GM19468 (cell line): ENCODE measurements at regions not wholly inside any gene's neighbourhood (a gene's known extent, or its start where the extent isn't known, plus 50 kb on each side); places are given as distances from the start of the nearest gene placed in this dataset.
"Not testable (repeated sequence)": the region's sequence is repeated elsewhere in the genome, so short reads cannot be mapped to it uniquely, and the experiment has no call there.

Source experiments
- ATAC-seq: cut with Tn5 transposase; IDR thresholded peaks from one replicate; pipeline ENCODE4 v1.9.1; 2021; ENCODE audit warnings: mild to moderate bottlenecking, moderate library complexity, moderate number of reproducible peaks; ENCODE audit not compliant: unreplicated experiment; ENCODE audit errors: extremely low read depth

DNA sequence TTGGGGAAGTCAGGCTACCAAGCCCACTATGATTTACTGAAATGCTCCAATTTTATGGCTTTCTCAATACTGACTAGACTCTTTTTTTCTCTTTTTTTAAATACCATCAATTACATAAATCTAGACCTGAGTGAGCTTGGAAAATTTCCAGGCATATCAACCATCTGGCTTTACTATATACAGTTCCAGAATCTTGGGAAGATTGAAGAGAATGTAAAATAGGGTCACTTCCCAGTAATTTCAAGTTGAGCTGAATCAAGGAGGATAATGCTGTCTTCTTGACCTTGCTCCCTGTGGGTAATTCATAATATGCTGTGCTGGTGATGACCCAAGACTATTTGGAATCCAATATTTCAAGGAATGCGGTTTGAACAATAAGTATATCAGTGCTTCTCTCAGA is 108.1 kb downstream of the MAP3K21 start:
- ATAC-seq, result no peak

DNA sequence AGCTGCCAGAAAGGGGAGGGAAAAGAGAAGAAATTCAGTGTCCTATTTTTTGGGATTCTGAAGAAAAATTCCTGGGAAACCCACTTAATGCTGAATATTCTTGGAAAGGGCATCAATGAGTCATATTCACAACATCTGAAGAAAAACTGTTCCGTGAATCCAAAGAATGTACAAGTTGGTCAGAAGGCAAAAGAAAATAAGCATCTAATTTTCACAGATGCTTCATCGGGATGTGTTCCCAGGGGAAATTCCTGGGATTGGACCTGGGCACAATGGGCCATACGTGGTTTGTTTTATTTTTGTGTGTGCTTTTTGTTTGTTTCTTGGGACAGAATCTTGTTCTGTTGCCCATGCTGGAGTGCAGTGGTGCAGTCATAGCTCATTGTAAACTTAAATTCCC is 112.2 kb downstream of the MAP3K21 start:
- ATAC-seq, result no peak

DNA sequence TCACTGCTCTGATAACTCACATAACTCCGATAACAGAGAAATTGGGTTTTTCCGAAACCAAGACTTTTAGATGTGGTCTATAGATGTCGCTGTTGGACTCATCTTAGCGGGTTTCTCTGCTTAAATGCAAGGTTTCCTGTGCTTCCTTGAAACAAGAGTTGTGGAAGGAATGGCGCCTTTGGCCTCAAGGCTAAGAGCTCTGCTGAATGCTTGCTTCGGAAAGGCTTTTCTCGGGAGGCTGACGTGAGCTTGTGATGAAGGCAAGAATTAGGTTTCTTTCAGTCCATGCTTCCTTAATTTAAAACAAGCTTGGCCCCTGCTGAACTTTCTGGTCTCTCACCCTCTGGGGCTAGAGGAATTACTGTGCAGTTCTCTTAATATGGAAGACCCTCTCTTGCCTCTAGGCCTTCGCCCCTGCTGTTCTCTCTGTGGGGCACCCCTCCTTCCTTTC is 113.5 kb downstream of the MAP3K21 start:
- no peak for ATAC-seq

DNA sequence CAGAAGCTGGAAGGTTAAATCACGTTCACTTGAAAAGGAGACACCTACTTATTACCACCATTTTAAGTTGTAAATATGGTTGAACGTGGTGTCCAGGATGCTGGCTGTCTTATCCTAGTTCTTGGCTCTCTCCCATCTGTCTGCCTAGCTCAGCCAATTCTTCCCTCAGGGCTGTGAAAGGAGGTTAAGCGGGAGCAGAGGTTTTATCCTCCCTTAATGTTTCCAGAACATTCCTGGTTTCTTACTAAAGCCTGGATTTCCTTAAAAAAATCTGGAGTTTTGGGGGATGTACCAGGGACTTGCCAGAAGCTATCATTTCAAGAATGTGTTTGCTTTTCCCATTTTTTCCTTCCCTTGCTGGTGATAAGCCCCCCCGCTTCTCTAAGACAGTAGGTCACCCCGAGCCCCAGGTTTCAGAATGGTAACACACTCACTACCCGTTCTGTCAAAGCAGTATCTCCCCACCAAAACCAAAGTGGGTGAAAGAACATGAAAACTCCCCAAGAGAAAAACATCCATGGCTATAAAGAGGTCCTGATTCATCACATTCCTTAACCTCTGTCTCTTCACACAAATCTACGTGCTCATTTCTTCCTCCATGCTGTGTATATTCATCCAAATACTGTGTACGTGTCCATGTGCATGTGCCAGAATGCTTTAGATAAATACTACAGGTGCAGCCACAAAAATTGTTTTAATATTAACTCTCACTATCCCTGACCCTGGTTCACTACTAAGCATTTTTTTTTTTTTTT is 114.7 kb downstream of the MAP3K21 start:
- no peak for ATAC-seq

DNA sequence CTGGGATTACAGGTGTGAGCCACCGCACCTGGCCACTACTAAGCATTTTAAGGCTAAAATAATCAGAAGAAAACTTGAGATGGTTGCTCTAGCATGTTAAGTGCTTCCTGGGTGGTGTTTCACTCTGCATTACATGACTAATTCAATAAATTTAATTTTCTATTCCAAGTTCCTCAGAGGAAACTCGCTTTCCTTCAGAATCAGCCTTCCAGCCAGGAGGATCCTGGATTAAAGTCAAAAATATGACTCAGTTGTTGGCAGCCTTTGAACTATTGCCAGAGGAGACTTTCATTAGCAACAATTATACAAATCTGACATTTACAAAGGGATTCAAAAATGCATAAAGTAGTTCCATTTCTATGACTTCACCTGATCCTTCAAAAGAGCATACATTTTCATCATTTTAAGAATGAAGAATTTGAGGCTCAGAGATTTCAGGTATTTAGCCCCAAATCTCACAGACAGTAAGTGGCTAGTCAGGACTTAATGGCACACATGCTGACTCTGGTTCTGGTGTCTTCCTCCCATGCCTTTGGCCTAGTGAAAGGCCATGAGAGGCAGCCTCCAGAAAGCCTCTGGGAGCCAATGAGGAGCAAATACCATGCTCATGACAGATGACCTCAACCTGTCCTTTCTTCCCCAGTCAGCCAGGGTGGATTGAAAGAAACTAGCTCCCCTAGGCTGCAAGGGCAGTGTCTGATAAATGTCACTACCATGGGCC is 115.7 kb downstream of the MAP3K21 start:
- no peak for ATAC-seq

DNA sequence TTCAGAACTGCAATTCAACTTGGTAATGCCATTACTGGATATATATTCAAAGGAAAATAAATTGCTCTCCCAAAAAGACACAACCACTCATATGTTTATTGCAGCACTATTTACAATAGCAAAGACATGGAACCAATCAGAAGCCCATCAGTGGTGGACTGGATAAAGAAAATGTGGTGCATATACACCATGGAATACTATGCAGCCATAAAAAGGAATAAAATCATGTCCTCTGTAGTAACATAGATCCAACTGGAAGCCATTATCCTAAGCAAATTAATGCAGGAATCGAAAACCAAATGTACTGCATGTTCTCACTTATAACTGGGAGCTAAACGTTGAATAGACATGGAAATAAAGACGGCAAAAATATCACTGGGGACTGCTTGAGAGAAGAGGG is 117.0 kb downstream of the MAP3K21 start:
- ATAC-seq, result no peak

DNA sequence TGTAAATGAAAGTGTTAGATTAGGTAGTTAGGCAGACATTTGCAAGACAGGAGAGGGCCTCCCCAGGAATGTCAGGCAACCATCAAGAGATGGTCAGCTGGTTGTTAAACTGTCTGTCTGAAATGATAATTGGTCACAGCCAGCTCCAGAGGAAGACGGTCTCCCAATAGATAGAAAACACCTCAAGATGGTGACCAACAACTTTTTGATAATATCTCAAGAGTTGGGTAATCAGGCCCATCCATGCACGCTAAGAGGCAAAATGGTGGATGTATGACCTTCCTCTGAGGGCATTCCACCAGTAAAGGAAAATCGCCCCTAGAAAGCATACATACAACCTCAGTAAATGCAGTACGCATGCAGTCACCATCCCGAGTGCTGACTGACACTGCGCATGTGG is 118.2 kb downstream of the MAP3K21 start:
- no peak for ATAC-seq

DNA sequence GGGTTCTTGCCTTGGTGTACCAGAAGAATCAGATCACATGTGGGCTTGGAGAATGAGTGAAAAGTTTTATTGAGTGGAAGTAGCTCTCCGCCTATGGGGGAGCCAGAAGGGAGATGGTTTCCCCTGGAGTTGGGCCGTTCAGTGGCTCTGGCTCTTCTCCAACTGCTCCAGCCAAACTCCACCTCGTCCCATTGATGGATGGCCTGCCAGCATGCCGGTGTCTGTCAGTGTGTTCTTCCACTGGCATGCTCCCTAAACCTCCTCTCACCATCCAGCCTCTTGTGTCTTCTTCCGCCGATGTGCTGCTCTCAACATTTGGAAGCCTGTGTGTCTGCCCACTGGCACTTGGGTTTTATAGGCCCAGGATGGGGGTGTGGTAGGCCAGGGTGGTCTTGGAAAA is 119.4 kb downstream of the MAP3K21 start:
- no peak for ATAC-seq

DNA sequence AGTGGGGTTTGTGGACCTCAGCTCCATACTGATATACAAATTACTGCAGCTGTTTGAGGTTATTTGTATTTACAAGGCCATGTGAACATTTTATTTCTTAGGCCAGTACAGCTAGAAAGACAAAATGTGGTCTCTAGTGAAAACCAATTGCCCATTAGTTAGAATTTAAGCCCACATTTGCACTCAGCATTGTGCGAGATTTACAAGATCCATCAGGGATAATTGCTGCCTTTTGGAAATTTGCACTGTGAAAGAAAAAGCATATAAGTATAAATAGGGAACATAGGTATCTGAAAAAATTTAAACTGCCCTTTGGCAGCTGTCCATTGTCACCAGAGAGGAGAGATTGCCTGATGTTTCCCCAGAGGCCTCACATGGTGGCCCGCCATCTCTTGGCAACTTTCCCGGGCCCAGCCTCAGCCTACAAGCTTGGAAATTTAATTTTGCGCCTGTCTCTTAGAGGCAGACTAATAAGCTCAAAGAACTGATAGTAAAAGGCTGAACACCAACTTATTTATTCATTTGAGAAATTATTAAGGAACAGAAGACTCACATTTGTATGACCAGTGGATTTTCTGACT is 120.7 kb downstream of the MAP3K21 start:
- ATAC-seq, result no peak

DNA sequence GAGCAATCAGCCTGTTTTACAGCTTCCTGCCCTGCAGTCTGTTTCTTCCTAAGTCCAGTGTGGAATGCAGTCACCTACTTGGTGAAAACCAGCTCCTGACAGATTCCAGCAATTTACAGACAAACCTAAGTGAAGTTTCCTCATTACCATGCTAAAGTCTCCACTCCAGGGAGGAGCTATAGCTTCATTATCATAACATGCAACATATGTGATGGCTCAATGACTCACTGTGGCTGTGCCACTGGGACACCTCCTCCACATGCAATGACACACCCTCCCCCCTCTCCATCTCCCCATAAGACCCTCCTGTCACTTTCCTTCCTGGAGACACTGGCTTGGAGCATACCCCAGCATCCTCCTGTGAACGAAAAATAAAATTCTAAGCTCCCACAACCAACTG is 125.2 kb downstream of the MAP3K21 start:
- no peak for ATAC-seq

DNA sequence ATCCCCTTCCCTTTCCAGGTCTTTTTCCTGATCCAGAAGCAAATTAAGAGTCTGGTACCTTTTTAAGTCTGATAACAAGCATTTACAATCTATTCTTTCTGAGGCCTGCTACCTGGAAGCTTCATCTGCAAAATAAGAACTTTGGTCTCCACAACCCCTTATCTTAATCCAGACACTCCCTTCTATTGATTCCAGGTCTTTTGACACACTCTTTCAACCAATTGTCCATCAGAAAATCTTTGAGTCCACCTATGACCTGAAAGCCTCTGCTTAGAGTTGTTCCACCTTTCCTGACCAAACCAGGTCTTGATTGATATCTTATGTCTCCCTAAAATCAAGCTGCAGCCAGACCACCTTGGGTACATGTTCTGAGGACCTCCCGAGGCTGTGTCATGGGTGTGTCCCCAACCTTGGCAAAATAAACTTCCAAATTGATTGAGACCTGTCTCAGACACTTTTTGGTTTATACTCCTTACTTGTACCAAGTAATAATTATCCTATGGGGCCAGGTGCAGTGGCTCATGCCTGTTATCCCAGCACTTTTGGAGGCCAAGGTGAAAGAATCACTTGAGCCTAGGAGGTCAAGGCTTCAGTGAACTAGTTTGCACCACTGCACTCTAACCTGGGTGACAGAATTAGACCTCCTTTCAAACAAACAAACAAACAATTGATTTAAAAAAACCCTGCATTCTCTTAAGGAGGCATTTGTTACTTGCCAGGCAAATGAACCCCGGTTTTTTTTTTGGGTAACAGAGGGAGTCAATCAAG is 126.1 kb downstream of the MAP3K21 start:
- ATAC-seq, result no peak

DNA sequence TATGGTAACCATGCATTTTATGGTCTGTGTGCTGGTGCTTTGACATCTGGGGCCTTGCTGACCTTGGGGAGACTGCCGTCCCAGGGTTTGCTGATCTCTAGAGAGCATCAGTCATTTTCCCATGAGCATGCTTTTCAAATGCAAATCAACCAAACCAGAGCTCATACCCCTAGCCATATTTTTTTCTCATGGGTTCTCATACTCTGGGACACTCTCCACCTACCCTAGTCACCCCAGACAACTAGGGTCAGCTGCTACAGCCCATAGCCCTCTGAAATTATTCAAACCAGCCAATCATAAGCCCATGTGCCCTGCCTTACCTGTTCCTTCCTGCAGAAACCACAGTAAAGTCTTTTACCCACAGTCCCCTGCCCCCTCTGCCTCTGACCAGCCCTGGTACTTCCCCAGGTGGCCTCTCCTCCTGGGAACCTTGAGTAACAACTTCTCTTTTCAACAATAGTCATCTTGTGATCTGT is 132.0 kb downstream of the MAP3K21 start:
- ATAC-seq, result peak; percentile 39

DNA sequence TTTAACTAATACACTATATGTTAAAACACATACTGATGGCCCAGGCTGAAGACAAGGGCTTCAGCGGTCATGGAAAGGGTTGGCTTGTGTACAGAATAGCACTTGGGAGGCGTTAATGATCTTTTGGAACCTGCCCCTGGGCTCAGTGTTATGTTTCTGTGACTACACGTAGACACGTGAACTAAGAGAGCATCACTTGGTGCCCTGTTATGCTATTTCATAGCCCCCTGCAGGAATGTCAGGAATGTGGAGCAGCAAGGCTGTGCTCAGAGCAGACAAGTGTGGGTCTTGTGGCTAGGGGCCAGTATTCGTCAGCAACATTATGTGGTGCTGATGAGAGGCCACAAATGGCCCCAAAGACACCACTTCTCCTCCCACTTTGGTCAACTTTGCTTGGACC is 132.4 kb downstream of the MAP3K21 start:
- ATAC-seq, result no peak

DNA sequence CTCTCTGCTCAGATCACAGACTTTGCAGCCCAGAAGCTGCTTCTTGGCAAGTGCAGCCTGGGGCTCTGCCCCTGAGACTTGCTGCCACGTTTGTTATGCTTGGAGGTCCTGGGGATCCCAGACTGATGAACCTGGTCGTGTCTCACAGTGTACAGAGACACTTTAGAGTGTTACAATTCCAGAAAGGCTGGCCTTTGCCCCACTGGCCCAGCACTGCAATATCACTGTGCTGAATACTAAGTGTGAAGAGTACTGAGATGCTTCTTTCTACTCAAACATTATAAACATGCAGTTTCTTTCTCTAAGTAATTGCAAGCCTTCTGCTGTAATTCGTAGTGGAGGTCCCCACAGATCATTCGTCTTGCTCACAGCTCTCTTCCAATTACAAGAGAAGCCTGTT is 133.2 kb downstream of the MAP3K21 start:
- ATAC-seq, result no peak

DNA sequence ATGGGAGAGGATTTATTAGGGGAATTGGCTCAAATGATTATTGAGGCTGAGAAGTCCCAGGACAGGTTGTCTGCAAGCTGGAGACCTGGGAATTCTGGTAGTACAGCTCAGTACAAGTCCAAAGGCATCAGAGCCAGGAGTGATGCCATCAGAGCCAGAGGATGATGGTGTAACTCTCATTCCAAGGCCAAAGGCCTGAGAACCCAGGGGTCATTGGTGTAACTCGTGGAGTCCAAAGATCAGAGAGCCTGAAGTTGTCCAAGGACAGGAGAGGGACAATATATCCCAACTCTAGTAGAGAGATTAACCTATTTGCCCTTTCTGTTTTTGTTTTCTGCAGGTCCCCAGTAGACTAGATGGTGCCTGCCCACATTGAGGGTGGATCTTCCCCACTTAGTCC is 134.3 kb downstream of the MAP3K21 start:
- ATAC-seq, result no peak

DNA sequence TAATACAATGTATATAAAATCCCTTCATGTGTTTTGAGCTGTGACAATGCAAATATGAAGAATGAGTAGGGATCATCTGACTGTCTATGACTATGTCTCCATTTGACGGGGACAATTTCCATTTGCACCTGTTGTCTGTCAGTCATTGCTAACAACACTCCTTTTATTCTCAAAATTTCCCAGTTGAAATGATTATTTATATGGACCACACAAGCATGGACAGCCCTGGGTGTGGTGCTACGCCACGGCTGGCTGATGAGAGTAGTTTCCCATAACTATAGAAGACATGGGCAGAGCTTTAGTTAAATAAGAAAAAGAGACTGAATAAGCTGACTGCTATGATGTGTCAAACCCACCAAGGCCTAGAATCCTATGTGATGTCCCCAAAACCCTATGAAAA is 135.8 kb downstream of the MAP3K21 start:
- no peak for ATAC-seq

DNA sequence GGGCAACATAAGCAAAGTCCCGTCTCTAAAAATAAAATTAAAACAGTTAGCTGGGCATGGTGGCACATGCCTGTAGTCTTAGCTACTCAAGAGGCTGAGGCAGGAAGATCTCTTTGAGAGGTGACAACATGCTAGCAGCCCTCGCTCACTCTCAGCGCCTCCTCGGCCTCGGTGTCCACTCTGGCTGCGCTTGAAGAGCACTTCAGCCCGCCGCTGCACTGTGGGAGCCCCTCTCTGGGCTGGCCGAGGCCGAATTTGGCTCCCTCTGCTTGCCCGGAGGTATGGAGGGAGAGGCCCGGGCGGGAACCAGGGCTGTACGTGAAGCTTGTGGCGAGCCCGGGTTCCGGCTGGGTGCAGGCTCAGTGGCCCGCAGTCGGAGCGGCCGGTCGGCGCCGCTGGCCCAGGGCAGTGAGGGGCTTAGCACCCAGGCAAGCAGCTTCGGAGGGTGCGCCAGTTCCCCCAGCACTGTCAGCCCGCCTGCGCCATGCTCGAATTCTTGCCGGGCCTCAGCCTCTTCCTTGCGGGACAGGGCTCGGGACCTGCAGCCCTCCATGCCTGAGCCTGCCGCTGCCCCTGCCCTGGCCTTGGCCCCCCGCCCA is 138.3 kb downstream of the MAP3K21 start:
- ATAC-seq, result no peak

DNA sequence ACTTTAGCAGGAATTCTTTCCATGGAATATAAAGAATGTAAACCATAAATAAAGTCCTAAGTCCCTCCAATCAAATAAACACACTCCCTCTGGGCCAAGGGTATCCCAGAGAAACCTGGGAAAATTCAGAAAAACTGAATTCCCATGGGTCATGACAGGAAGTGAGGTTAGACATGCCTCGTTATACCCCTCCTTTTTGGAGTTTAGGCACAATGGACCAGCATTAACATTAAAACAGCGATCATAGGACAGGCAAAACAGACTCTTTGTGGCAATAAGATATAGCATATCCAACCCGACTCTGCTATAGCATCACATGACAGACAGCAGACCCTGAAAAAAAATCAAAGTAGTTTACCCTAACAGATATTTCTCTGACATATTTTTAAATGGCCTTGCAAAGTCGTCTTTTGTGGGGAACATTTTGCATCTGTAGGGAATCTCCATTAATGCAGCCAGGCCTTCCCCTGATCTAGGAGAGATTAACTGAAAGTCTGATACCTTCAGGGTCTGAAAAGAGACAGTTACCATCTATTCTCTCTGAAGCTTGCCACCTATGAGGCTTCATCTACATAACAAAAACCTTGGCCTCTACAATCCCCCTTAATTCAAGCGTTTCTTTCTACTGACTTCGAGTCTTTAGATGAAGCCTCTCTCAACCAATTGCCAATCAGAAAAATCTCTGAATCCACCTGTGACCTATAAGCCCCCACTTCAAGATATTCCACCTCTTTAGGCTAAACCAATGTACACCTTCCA is 143.0 kb upstream of the KCNK1 start:
- no peak for ATAC-seq

DNA sequence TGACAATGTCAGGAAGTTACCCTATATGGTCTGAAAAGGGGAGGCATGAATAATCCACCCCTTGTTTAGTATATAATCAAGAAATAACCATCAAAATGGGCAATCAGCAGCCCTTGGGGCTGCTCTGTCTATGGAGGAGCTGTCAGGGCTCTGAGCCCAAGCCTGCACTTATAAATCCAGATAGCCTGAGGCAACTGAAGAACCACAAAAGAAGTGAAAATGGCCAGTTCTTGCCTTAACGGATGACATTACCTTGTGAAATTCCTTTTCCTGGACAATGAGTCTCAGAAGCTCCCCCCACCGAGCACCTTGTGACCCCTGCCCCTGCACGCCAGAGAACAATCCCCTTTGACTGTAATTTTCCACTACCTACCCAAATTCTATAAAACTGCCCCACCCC is 142.1 kb upstream of the KCNK1 start:
- not testable (repeated sequence) for ATAC-seq
